A673 (cell line): ENCODE measurements at regions not wholly inside any gene's neighbourhood (a gene's known extent, or its start where the extent isn't known, plus 50 kb on each side); places are given as distances from the start of the nearest gene placed in this dataset.

Experiments
- BruUV-seq: library from RNA; stranded (reverse); fragments of 400-500 nt; replicated peaks from 2 replicates; lab custom pipeline; 2021; lab: Mats Ljungman, UMichigan
- CTCF ChIA-PET: fragments of 300-600 bp; sonication (Branson Sonifier 250); formaldehyde crosslinking; loops from one replicate; lab custom pipeline; 2022; ENCODE audit warnings: antibody characterized with exemption; lab: Charles Lee
- POLR2A ChIA-PET: fragments of 300-600 bp; sonication (Branson Sonifier 250); formaldehyde crosslinking; loops from one replicate; lab custom pipeline; 2022; ENCODE audit warnings: antibody characterized with exemption; ENCODE audit not compliant: low non-redundant PET; lab: Charles Lee
- DNase-seq: peaks from one replicate; pipeline ENCODE4 v3.0.0-alpha.2; 2015; ENCODE audit warnings: low spot score
- H3K27ac ChIP-seq: fragments of 200-600 bp; sonication (generic); 2 replicates; pipeline ENCODE4 v1.5.1; 2016; ENCODE audit warnings: mixed run types, low read depth, mild to moderate bottlenecking, mixed read lengths, antibody characterized with exemption, low read length; ENCODE audit not compliant: poor library complexity, severe bottlenecking
- H3K27me3 ChIP-seq: fragments of 200-600 bp; sonication (generic); replicated peaks from 2 replicates; pipeline ENCODE4 v1.6.1; 2017; ENCODE audit warnings: mixed run types, low read depth, mild to moderate bottlenecking, mixed read lengths, antibody characterized with exemption, low read length; ENCODE audit not compliant: insufficient read depth, poor library complexity
- H3K36me3 ChIP-seq: fragments of 200-600 bp; sonication (generic); 2 replicates; pipeline ENCODE4 v1.6.1; 2016; ENCODE audit warnings: mixed run types, mild to moderate bottlenecking, mixed read lengths, antibody characterized with exemption, low read length; ENCODE audit not compliant: insufficient read depth, poor library complexity, severe bottlenecking
- H3K4me1 ChIP-seq: fragments of 200-600 bp; sonication (generic); 2 replicates; pipeline ENCODE4 v1.6.1; 2017; ENCODE audit warnings: mixed run types, mild to moderate bottlenecking, mixed read lengths, antibody characterized with exemption, low read length; ENCODE audit not compliant: insufficient read depth, poor library complexity, severe bottlenecking
- H3K4me3 ChIP-seq: fragments of 200-600 bp; sonication (generic); 2 replicates; pipeline ENCODE4 v1.5.1; 2016; ENCODE audit warnings: low read depth, mixed run types, mild to moderate bottlenecking, mixed read lengths, low read length; ENCODE audit not compliant: poor library complexity, severe bottlenecking
- H3K9me3 ChIP-seq: fragments of 200-600 bp; sonication (generic); 2 replicates; pipeline ENCODE4 v1.6.1; 2016; ENCODE audit warnings: mixed run types, low read depth, mild to moderate bottlenecking, mixed read lengths, antibody characterized with exemption, low read length; ENCODE audit not compliant: poor library complexity, severe bottlenecking
- EZH2 ChIP-seq: fragments of 200-600 bp; sonication (generic); IDR thresholded peaks from 2 replicates; pipeline ENCODE4 v1.6.1; 2017; ENCODE audit warnings: borderline replicate concordance, low read depth, mild to moderate bottlenecking, mixed read lengths, antibody characterized with exemption, low read length; ENCODE audit not compliant: poor library complexity, severe bottlenecking
- intact Hi-C: fragments of 100-400 bp; cut with micrococcal nuclease; formaldehyde crosslinking; loops from one replicate; pipeline ENCODE4 v1.10.0; 2022; ENCODE audit not compliant: unreplicated experiment
- TF ChIP-seq, protein P1 (sequence below): fragments of 300-800, 200-600 bp; sonication (generic); conservative IDR thresholded peaks from 2 replicates; pipeline ENCODE4 v1.5.1; 2017; ENCODE audit warnings: low read depth, mild to moderate bottlenecking, antibody characterized with exemption, low read length, moderate library complexity, mixed read lengths

DNA sequence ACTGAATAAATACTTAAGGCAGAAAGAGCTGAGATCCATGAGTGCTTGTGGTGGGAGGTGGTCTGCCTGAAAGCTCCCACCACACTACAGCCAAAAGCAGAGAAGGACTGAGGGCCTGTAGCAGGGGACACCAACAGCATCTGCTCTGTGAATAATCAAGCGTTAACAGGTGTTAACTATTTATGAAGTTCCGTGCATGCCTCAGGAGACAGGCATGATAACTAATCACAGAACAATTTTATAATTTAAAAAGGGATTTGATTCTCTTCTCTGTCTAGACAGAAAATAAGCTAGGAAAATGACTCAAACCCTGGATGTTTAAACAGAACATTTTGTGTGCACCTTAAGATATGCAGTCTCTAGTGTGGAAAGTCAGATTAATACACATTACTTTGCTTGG, 61.5 kb upstream of the GHITM start:
- Histone ChIP-seq H3K36me3 (no peaks in the 10 kb centered on the region), H3K4me1 (no peaks in the 10 kb centered on the region), H3K27ac (no peak overlapping the region), H3K9me3 (no peaks in the 10 kb centered on the region), H3K27me3 (no peaks in the 10 kb centered on the region), H3K4me3 (no peak overlapping the region)
- intact Hi-C loops = no loop called here
- ChIA-PET CTCF (no interaction called here), POLR2A (no interaction called here)
- TF ChIP-seq, protein P1, sequence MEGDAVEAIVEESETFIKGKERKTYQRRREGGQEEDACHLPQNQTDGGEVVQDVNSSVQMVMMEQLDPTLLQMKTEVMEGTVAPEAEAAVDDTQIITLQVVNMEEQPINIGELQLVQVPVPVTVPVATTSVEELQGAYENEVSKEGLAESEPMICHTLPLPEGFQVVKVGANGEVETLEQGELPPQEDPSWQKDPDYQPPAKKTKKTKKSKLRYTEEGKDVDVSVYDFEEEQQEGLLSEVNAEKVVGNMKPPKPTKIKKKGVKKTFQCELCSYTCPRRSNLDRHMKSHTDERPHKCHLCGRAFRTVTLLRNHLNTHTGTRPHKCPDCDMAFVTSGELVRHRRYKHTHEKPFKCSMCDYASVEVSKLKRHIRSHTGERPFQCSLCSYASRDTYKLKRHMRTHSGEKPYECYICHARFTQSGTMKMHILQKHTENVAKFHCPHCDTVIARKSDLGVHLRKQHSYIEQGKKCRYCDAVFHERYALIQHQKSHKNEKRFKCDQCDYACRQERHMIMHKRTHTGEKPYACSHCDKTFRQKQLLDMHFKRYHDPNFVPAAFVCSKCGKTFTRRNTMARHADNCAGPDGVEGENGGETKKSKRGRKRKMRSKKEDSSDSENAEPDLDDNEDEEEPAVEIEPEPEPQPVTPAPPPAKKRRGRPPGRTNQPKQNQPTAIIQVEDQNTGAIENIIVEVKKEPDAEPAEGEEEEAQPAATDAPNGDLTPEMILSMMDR = no peak
- TF ChIP-seq EZH2 = no peak
- no peak for DNase-seq
- BruUV-seq = no TSS peak

DNA sequence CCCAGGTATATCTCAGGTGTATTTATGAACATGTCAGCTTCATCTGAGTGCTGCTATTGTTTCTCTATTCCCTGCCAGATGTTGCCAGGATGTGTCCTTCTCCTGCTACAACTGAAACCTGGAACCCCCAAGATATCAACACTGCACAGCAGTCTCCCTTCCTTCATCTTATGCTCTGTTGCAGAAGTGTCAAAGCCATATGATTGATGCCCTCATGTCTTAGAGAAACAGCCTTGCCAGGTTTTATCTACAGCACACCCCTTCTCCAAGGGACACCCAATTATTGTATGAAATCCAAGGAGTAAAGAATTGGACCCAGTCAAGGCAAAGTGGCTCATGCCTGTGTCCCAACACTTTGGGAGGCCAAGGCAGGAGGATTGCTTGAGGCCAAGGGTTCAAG, 60.5 kb upstream of the GHITM start:
- POLR2A ChIA-PET = no interaction called here
- Histone ChIP-seq H3K4me3 (no peak overlapping the region), H3K27me3 (no peaks in the 10 kb centered on the region), H3K36me3 (no peaks in the 10 kb centered on the region), H3K27ac (no peak overlapping the region), H3K9me3 (no peaks in the 10 kb centered on the region), H3K4me1 (no peaks in the 10 kb centered on the region)
- no peak for DNase-seq
- no TSS peak for BruUV-seq
- TF ChIP-seq, protein P1 = no peak
- no peak for TF ChIP-seq EZH2
- intact Hi-C loops = no loop called here
- CTCF ChIA-PET = no interaction called here

DNA sequence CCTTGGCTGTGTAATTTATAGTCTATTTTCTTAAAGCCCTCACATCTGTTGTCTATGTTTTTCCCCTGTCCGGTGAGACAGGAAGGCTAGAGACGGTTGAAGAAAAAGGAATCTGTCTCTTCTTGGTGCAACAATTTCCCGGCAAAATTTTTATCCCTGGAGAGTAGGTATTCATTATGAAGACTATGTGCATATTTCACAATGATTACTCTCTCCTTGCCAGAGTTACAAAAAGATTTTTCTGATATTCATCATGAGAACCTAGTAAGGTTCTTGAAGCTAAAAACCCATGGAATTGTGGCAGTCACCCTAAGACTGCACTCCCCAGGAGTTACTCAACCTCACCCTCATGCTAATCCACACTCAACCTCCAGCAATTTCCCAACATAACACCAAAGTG, 55.0 kb upstream of the GHITM start:
- intact Hi-C loops = no loop called here
- BruUV-seq = no TSS peak
- POLR2A ChIA-PET = no interaction called here

More for the DNA sequence above, 55.0 kb upstream of the GHITM start:
- Histone ChIP-seq H3K9me3 (no peaks in the 10 kb centered on the region), H3K4me1 (no peaks in the 10 kb centered on the region), H3K4me3 (no peak overlapping the region), H3K27me3 (no peaks in the 10 kb centered on the region), H3K36me3 (no peaks in the 10 kb centered on the region), H3K27ac (no peak overlapping the region)
- TF ChIP-seq, protein P1 = no peak
- TF ChIP-seq EZH2 = no peak
- no peak for DNase-seq
- CTCF ChIA-PET = no interaction called here
